GM12878 (cell line): ENCODE measurements at regions not wholly inside any gene's neighbourhood (a gene's known extent, or its start where the extent isn't known, plus 50 kb on each side); places are given as distances from the start of the nearest gene placed in this dataset.

Experiments
- ATAC-seq: fragments of 200-7000 bp; cut with Tn5 transposase; 3 replicates; pipeline ENCODE4 v1.9.1; 2020; ENCODE audit warnings: mild to moderate bottlenecking, moderate library complexity
- BruUV-seq: library from RNA; stranded (reverse); fragments of 400-500 nt; replicated peaks from 2 replicates; lab custom pipeline; 2021; lab: Mats Ljungman, UMichigan
- CTCF ChIA-PET: fragments of 300-600 bp; sonication (Branson Sonifier 250); formaldehyde crosslinking; extraction: SDS; loops from one replicate; lab custom pipeline; 2021; ENCODE audit warnings: inconsistent platforms; lab: Yijun Ruan, JAX
- POLR2A ChIA-PET: fragments of 350-600 bp; formaldehyde crosslinking; extraction: SDS; loops from one replicate; lab custom pipeline; 2021; ENCODE audit warnings: inconsistent platforms; lab: Charles Lee
- RAD21 ChIA-PET: fragments of 300-600 bp; sonication (Branson Sonifier 250); formaldehyde crosslinking; loops from one replicate; lab custom pipeline; 2023; ENCODE audit warnings: antibody characterized with exemption; ENCODE audit not compliant: unreplicated experiment; lab: Charles Lee
- SMC1A ChIA-PET: fragments of 300-600 bp; sonication (Branson Sonifier 250); formaldehyde crosslinking; loops from one replicate; lab custom pipeline; 2023; ENCODE audit not compliant: unreplicated experiment, uncharacterized antibody; lab: Charles Lee
- DNase-seq: peaks from one replicate; pipeline ENCODE4 v3.0.0-alpha.2; 2011; ENCODE audit warnings: low read depth, low spot score
- FAIRE-seq: peaks from 3 replicates; lab custom pipeline; 2011; peaks lifted over from hg19 to GRCh38; lab: Jason Lieb, UNC
- H2AFZ ChIP-seq: 2 replicates; pipeline ENCODE4 v1.6.0; 2011; ENCODE audit warnings: low read depth, low read length, control low read depth; ENCODE audit not compliant: control insufficient read depth
- H3K27ac ChIP-seq: 2 replicates; pipeline ENCODE4 v1.5.1; 2011; ENCODE audit warnings: control low read depth; ENCODE audit not compliant: control insufficient read depth, insufficient read depth
- H3K27me3 ChIP-seq, 2 experiments: replicated peaks in 1 of 2; 2 replicates each; pipeline versions ENCODE4 v1.6.0 to v1.6.1; 2011; ENCODE audit warnings: low read length in 1 of 2; ENCODE audit not compliant: control insufficient read depth in 2 of 2, insufficient read depth in 2 of 2
- H3K36me3 ChIP-seq, 2 experiments: 2 replicates each; pipeline ENCODE4 v1.5.1; 2011; ENCODE audit warnings: low read length in 1 of 2; ENCODE audit not compliant: control insufficient read depth in 2 of 2, insufficient read depth in 2 of 2
- H3K4me1 ChIP-seq: 2 replicates; pipeline ENCODE4 v1.6.1; 2011; ENCODE audit warnings: mild to moderate bottlenecking, low read length, moderate library complexity, mixed read lengths; ENCODE audit not compliant: control insufficient read depth, insufficient read depth
- H3K4me2 ChIP-seq: 2 replicates; pipeline ENCODE4 v1.6.0; 2011; ENCODE audit warnings: control low read depth; ENCODE audit not compliant: control insufficient read depth, insufficient read depth
- H3K4me3 ChIP-seq: fragments of 200-600 bp; sonication (generic); 2 replicates; pipeline ENCODE4 v1.5.1; 2016
- H3K79me2 ChIP-seq: 2 replicates; pipeline ENCODE4 v1.6.0; 2011; ENCODE audit warnings: low read length; ENCODE audit not compliant: control insufficient read depth, insufficient read depth
- H3K9ac ChIP-seq: 2 replicates; pipeline ENCODE4 v1.8.0; 2011; ENCODE audit warnings: low read length, control low read depth, mixed read lengths; ENCODE audit not compliant: control insufficient read depth, insufficient read depth
- H3K9me3 ChIP-seq: replicated peaks from 3 replicates; pipeline ENCODE4 v1.5.1; 2011; ENCODE audit warnings: mild to moderate bottlenecking, low read length; ENCODE audit not compliant: control insufficient read depth, insufficient read depth
- H4K20me1 ChIP-seq: 2 replicates; pipeline ENCODE4 v1.6.0; 2011; ENCODE audit not compliant: control insufficient read depth, insufficient read depth
- CBFB ChIP-seq: IDR thresholded peaks from 2 replicates; pipeline ENCODE4 v1.6.1; 2016; ENCODE audit warnings: antibody characterized with exemption, low read depth
- CHD2 ChIP-seq: IDR thresholded peaks from 2 replicates; pipeline ENCODE4 v1.6.1; 2011; ENCODE audit warnings: low read depth, low read length, improper control_type of control experiment, borderline replicate concordance
- CREB1 ChIP-seq: IDR thresholded peaks from 2 replicates; pipeline ENCODE4 v1.6.1; 2012; ENCODE audit warnings: low read depth, mild to moderate bottlenecking, inconsistent platforms
- CREM ChIP-seq: IDR thresholded peaks from 2 replicates; pipeline ENCODE4 v1.6.1; 2014; ENCODE audit warnings: antibody characterized with exemption, low read depth
- IRF4 ChIP-seq: IDR thresholded peaks from 2 replicates; pipeline ENCODE4 v1.6.1; 2011; ENCODE audit warnings: low read depth, low read length
- RAD51 ChIP-seq: fragments of 450-650 bp; IDR thresholded peaks from 2 replicates; pipeline ENCODE4 v1.6.1; 2016; ENCODE audit warnings: moderate library complexity, mild to moderate bottlenecking, inconsistent platforms
- SMAD5 ChIP-seq: IDR thresholded peaks from 2 replicates; pipeline ENCODE4 v1.6.1; 2016; ENCODE audit warnings: antibody characterized with exemption, low read depth
- SMARCA5 ChIP-seq: fragments of 450-650 bp; IDR thresholded peaks from 2 replicates; pipeline ENCODE4 v1.6.1; 2017; ENCODE audit warnings: mild to moderate bottlenecking
- SP1 ChIP-seq: IDR thresholded peaks from one replicate; pipeline ENCODE4 v1.6.1; 2011; ENCODE audit warnings: low read depth, low read length
- SRF ChIP-seq, 2 experiments: IDR thresholded peaks; 2 replicates each; pipeline ENCODE4 v1.6.1; 2011; ENCODE audit warnings: low read depth in 2 of 2, low read length in 2 of 2, mild to moderate bottlenecking in 1 of 2, moderate library complexity in 1 of 2
- STAT3 ChIP-seq: IDR thresholded peaks from 2 replicates; pipeline ENCODE4 v1.6.1; 2011; ENCODE audit warnings: low read depth, low read length, improper control_type of control experiment
- WRNIP1 ChIP-seq: IDR thresholded peaks from 2 replicates; pipeline ENCODE4 v1.6.1; 2011; ENCODE audit warnings: low read depth, low read length, improper control_type of control experiment, borderline replicate concordance
- ZBED1 ChIP-seq: IDR thresholded peaks from 2 replicates; pipeline ENCODE4 v1.6.1; 2016; ENCODE audit warnings: borderline replicate concordance
- WGBS: methylation state at CpG from one replicate; pipeline ENCODE4 v1.1.6; 2016; ENCODE audit warnings: low lambda C conversion rate; ENCODE audit not compliant: insufficient replicate concordance, insufficient coverage; ENCODE audit errors: missing lambda C conversion rate; 5-methylcytosine and 5-hydroxymethylcytosine counted together
- in situ Hi-C: fragments of 300-500 bp; cut with MboI; formaldehyde crosslinking; loops from 9 replicates; pipeline ENCODE4 v1.14.3; 2018; ENCODE audit warnings: mixed read lengths
- intact Hi-C: fragments of 100-400 bp; cut with micrococcal nuclease; formaldehyde crosslinking; loops from one replicate; pipeline ENCODE4 v1.14.2; 2022; ENCODE audit not compliant: unreplicated experiment
- TF ChIP-seq, protein P1 (sequence below): IDR thresholded peaks from 2 replicates; pipeline ENCODE4 v1.6.1; 2012; ENCODE audit warnings: low read depth, low read length, improper control_type of control experiment
- TF ChIP-seq, protein P2 (sequence below): fragments of 450-650 bp; formaldehyde crosslinking; IDR thresholded peaks from 2 replicates; pipeline ENCODE4 v1.5.0; 2022; ENCODE audit warnings: mild to moderate bottlenecking, missing genetic modification characterization

DNA sequence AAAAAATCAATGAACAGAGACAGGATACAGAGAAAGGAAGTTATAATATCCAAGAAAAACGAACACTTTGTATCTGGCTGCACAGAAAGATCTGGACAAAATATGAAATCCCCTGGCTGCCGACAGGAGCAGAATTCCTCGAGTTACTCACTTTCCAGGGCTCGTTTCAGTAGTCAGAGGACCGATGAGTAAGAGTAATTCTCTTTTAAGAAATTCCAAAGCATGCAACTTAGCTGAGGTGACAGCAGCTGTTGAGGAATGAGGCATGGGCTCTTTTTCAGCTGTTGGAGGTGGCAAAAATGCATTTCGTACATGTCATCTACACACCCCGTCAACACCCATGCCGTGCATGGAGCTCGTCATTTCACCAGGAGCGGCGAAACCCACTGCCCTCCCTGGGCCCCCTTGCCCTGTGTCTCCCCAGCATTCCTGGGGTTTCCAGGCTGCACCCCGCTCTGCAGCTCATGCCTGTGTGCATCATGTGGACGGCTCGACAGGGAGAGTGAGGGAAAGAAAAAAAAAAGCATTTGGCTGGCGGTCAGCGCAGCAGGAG lies 210.8 kb upstream of the SMIM21 start:
- 34% methylated on average over 16 of the region's 16 CpGs for WGBS
- RAD21 ChIA-PET, result no interaction called here

DNA sequence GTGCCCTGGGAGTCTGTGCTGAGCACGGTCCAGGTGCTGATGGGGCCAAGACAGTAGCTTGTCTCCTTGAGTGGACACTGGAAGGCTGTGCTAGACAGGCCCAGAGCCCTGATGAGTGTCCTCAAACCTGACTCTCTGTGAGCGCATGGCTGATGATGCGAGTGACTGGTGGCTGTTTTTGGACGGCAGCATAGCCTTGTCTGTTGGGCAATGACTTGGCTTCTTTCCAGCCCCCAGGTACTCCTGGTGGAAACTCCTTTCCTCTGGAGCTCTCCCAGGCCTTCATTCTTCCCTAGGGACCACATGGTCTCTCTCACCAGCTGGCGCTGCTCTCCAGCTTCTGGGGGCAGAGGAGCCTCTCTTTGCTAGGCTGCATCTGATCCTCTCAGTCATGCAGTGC lies 207.6 kb upstream of the SMIM21 start:
- RAD21 ChIA-PET, result no interaction called here
- SMC1A ChIA-PET, result no interaction called here
- in situ Hi-C loops (no loop called here), intact Hi-C loops (no loop called here)
- CTCF ChIA-PET, result no interaction called here
- Histone ChIP-seq H3K27me3 (no peaks in the 10 kb centered on the region; a peak in 1 of 4 replicates), H3K79me2 (no peaks in the 10 kb centered on the region), H3K9me3 (no peaks in the 10 kb centered on the region), H3K27ac (no peak overlapping the region), H3K9ac (no peak overlapping the region), H3K36me3 (no peaks in the 10 kb centered on the region), H4K20me1 (no peaks in the 10 kb centered on the region), H3K4me1 (no peaks in the 10 kb centered on the region), H2AFZ (no peak overlapping the region), H3K4me2 (no peak overlapping the region), H3K4me3 (no peak overlapping the region)
- DNase-seq (no peak), FAIRE-seq (no peak), ATAC-seq (no peak)
- 52% methylated on average over 5 of the region's 5 CpGs for WGBS
- no peak for TF ChIP-seq CBFB
- TF ChIP-seq CHD2, result no peak
- TF ChIP-seq SMAD5, result no peak
- TF ChIP-seq IRF4, result no peak
- TF ChIP-seq, protein P1, sequence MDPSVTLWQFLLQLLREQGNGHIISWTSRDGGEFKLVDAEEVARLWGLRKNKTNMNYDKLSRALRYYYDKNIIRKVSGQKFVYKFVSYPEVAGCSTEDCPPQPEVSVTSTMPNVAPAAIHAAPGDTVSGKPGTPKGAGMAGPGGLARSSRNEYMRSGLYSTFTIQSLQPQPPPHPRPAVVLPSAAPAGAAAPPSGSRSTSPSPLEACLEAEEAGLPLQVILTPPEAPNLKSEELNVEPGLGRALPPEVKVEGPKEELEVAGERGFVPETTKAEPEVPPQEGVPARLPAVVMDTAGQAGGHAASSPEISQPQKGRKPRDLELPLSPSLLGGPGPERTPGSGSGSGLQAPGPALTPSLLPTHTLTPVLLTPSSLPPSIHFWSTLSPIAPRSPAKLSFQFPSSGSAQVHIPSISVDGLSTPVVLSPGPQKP, result no peak
- no peak for TF ChIP-seq RAD51
- no peak for TF ChIP-seq CREB1
- TF ChIP-seq SMARCA5, result no peak
- TF ChIP-seq, protein P2, sequence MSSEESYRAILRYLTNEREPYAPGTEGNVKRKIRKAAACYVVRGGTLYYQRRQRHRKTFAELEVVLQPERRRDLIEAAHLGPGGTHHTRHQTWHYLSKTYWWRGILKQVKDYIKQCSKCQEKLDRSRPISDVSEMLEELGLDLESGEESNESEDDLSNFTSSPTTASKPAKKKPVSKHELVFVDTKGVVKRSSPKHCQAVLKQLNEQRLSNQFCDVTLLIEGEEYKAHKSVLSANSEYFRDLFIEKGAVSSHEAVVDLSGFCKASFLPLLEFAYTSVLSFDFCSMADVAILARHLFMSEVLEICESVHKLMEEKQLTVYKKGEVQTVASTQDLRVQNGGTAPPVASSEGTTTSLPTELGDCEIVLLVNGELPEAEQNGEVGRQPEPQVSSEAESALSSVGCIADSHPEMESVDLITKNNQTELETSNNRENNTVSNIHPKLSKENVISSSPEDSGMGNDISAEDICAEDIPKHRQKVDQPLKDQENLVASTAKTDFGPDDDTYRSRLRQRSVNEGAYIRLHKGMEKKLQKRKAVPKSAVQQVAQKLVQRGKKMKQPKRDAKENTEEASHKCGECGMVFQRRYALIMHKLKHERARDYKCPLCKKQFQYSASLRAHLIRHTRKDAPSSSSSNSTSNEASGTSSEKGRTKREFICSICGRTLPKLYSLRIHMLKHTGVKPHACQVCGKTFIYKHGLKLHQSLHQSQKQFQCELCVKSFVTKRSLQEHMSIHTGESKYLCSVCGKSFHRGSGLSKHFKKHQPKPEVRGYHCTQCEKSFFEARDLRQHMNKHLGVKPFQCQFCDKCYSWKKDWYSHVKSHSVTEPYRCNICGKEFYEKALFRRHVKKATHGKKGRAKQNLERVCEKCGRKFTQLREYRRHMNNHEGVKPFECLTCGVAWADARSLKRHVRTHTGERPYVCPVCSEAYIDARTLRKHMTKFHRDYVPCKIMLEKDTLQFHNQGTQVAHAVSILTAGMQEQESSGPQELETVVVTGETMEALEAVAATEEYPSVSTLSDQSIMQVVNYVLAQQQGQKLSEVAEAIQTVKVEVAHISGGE (CRISPR knock-in tag), result no peak
- no TSS peak for BruUV-seq
- POLR2A ChIA-PET, result no interaction called here

More for the DNA sequence above, 210.8 kb upstream of the SMIM21 start:
- intact Hi-C loops, result no loop called here
- ChIA-PET SMC1A (interaction anchor here (0.6 to 0.7 kb wide), 2 partner anchors 32 to 1006 kb away, joined by 3 read pairs; no protein-coding TSS in a partner anchor), CTCF (no interaction called here), POLR2A (no interaction called here)
- no peak overlapping the region for H2AFZ ChIP-seq
- peaks cover 0 to 1% of the 10 kb centered on the region in 2 experiments; a peak in 1 of 4 replicates for H3K27me3 ChIP-seq
- no peak for TF ChIP-seq WRNIP1
- TF ChIP-seq STAT3, result no peak
- TF ChIP-seq CREM, result no peak
- TF ChIP-seq SRF (IDR thresholded peaks at IDR 0.05; ENCODE audit: low read depth in 2 of 2, low read length in 2 of 2), result no peak
- TF ChIP-seq ZBED1, result no peak
- no peak for TF ChIP-seq SP1
- in situ Hi-C loops, result no loop called here
- ATAC-seq (no peak), DNase-seq (no peak), FAIRE-seq (no peak)
- H3K4me1 ChIP-seq, result no peaks in the 10 kb centered on the region
- no peak overlapping the region for H3K4me2 ChIP-seq
- H3K9me3 ChIP-seq, result no peaks in the 10 kb centered on the region
- H3K79me2 ChIP-seq, result no peaks in the 10 kb centered on the region
- H3K36me3 ChIP-seq, result no peaks in the 10 kb centered on the region
- no peaks in the 10 kb centered on the region for H4K20me1 ChIP-seq
- no peak overlapping the region for H3K27ac ChIP-seq
- H3K9ac ChIP-seq, result no peak overlapping the region
- no TSS peak for BruUV-seq
- no peak overlapping the region for H3K4me3 ChIP-seq
